A673 (cell line): ENCODE measurements at regions not wholly inside any gene's neighbourhood (a gene's known extent, or its start where the extent isn't known, plus 50 kb on each side); places are given as distances from the start of the nearest gene placed in this dataset.
A peak's percentile ranks its signal among the peaks of the same experiment; 100 is the strongest.

ENCODE experiments used
- BruUV-seq: library from RNA; stranded (reverse); fragments of 400-500 nt; replicated peaks from 2 replicates; lab custom pipeline; 2021; lab: Mats Ljungman, UMichigan
- CTCF ChIA-PET: fragments of 300-600 bp; sonication (Branson Sonifier 250); formaldehyde crosslinking; loops from one replicate; lab custom pipeline; 2022; ENCODE audit warnings: antibody characterized with exemption; lab: Charles Lee
- POLR2A ChIA-PET: fragments of 300-600 bp; sonication (Branson Sonifier 250); formaldehyde crosslinking; loops from one replicate; lab custom pipeline; 2022; ENCODE audit warnings: antibody characterized with exemption; ENCODE audit not compliant: low non-redundant PET; lab: Charles Lee
- DNase-seq: peaks from one replicate; pipeline ENCODE4 v3.0.0-alpha.2; 2015; ENCODE audit warnings: low spot score
- H3K27ac ChIP-seq: fragments of 200-600 bp; sonication (generic); 2 replicates; pipeline ENCODE4 v1.5.1; 2016; ENCODE audit warnings: mixed run types, low read depth, mild to moderate bottlenecking, mixed read lengths, antibody characterized with exemption, low read length; ENCODE audit not compliant: poor library complexity, severe bottlenecking
- H3K27me3 ChIP-seq: fragments of 200-600 bp; sonication (generic); replicated peaks from 2 replicates; pipeline ENCODE4 v1.6.1; 2017; ENCODE audit warnings: mixed run types, low read depth, mild to moderate bottlenecking, mixed read lengths, antibody characterized with exemption, low read length; ENCODE audit not compliant: insufficient read depth, poor library complexity
- H3K36me3 ChIP-seq: fragments of 200-600 bp; sonication (generic); 2 replicates; pipeline ENCODE4 v1.6.1; 2016; ENCODE audit warnings: mixed run types, mild to moderate bottlenecking, mixed read lengths, antibody characterized with exemption, low read length; ENCODE audit not compliant: insufficient read depth, poor library complexity, severe bottlenecking
- H3K4me1 ChIP-seq: fragments of 200-600 bp; sonication (generic); 2 replicates; pipeline ENCODE4 v1.6.1; 2017; ENCODE audit warnings: mixed run types, mild to moderate bottlenecking, mixed read lengths, antibody characterized with exemption, low read length; ENCODE audit not compliant: insufficient read depth, poor library complexity, severe bottlenecking
- H3K4me3 ChIP-seq: fragments of 200-600 bp; sonication (generic); 2 replicates; pipeline ENCODE4 v1.5.1; 2016; ENCODE audit warnings: low read depth, mixed run types, mild to moderate bottlenecking, mixed read lengths, low read length; ENCODE audit not compliant: poor library complexity, severe bottlenecking
- H3K9me3 ChIP-seq: fragments of 200-600 bp; sonication (generic); 2 replicates; pipeline ENCODE4 v1.6.1; 2016; ENCODE audit warnings: mixed run types, low read depth, mild to moderate bottlenecking, mixed read lengths, antibody characterized with exemption, low read length; ENCODE audit not compliant: poor library complexity, severe bottlenecking
- CTCF ChIP-seq: fragments of 300-800, 200-600 bp; sonication (generic); conservative IDR thresholded peaks from 2 replicates; pipeline ENCODE4 v1.5.1; 2017; ENCODE audit warnings: low read depth, mild to moderate bottlenecking, antibody characterized with exemption, low read length, moderate library complexity, mixed read lengths
- EZH2 ChIP-seq: fragments of 200-600 bp; sonication (generic); IDR thresholded peaks from 2 replicates; pipeline ENCODE4 v1.6.1; 2017; ENCODE audit warnings: borderline replicate concordance, low read depth, mild to moderate bottlenecking, mixed read lengths, antibody characterized with exemption, low read length; ENCODE audit not compliant: poor library complexity, severe bottlenecking
- intact Hi-C: fragments of 100-400 bp; cut with micrococcal nuclease; formaldehyde crosslinking; loops from one replicate; pipeline ENCODE4 v1.10.0; 2022; ENCODE audit not compliant: unreplicated experiment

GRCh38 chr16:73912281-73912680 is 384.3 kb upstream of the PSMD7 start:
- intact Hi-C loops, result no loop called here
- TF ChIP-seq EZH2, result no peak
- no peak for TF ChIP-seq CTCF
- Histone ChIP-seq H3K36me3 (no peaks in the 10 kb centered on the region), H3K4me1 (no peaks in the 10 kb centered on the region), H3K27me3 (peaks cover 88% of the 10 kb centered on the region), H3K9me3 (no peaks in the 10 kb centered on the region), H3K27ac (no peak overlapping the region), H3K4me3 (no peak overlapping the region)
- ChIA-PET POLR2A (no interaction called here), CTCF (no interaction called here)
- no peak for DNase-seq
- BruUV-seq, result no TSS peak

DNA sequence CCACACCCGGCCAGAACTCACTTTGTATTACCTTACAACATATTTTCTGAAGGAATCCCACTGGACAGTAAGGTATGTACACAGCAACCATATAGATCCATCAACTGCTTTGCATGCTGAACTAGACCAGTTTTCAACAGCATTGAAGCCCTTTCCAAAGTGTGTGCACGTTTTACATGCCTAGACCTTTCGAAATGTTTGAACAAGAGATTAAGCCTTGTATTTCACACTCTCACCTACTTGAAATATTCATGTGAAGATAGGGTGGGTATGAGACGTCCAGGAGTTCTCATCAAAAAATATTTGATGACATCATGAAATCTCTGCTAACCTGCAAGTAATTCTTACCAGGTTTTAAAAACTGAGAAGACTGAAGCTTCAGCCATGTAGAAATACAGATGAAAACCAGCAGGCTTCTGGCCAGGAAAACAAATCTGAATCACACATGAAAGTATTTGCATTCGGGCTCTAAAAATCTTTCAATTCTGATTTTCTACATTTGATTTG is 387.0 kb upstream of the PSMD7 start:
- Histone ChIP-seq H3K4me1 (no peaks in the 10 kb centered on the region), H3K27me3 (peaks cover 66% of the 10 kb centered on the region), H3K4me3 (no peak overlapping the region), H3K9me3 (no peaks in the 10 kb centered on the region), H3K36me3 (no peaks in the 10 kb centered on the region), H3K27ac (no peak overlapping the region)
- ChIA-PET CTCF (no interaction called here), POLR2A (no interaction called here)
- no TSS peak for BruUV-seq
- intact Hi-C loops, result no loop called here
- TF ChIP-seq CTCF, result no peak
- no peak for DNase-seq

DNA sequence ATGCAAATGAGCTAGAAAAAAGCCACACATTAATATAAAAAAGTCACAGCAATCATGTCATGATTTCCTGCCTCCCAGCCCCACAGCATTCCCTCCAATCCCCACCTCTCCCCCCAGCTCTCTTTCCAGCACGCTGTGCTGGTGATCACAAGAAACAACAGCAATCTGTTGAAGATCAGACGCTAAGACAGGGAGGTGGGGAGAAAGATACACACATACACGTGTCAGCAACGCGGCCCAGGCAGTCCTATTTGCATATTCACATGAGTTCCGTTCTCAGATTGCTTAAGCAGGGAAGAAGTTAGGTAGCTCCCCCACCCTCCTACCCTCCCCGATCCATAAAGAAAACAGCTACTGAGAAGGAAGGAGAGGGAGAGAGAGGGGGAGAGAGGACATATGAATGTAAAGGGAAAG is 405.5 kb upstream of the PSMD7 start:
- no peak for TF ChIP-seq CTCF
- TF ChIP-seq EZH2, result no peak
- peaks cover 73% of the 10 kb centered on the region for H3K27me3 ChIP-seq
- intact Hi-C loops, result no loop called here
- CTCF ChIA-PET, result no interaction called here
- BruUV-seq, result no TSS peak
- H3K27ac ChIP-seq, result no peak overlapping the region
- POLR2A ChIA-PET, result no interaction called here
- H3K9me3 ChIP-seq, result no peaks in the 10 kb centered on the region
- no peaks in the 10 kb centered on the region for H3K36me3 ChIP-seq
- DNase-seq, result peak; percentile 15
- no peak overlapping the region for H3K4me3 ChIP-seq
- H3K4me1 ChIP-seq, result no peaks in the 10 kb centered on the region
